K562 (cell line): ENCODE measurements at regions not wholly inside any gene's neighbourhood (a gene's known extent, or its start where the extent isn't known, plus 50 kb on each side); places are given as distances from the start of the nearest gene placed in this dataset.

ENCODE experiments used
- ATAC-seq: fragments of 200-7000 bp; cut with Tn5 transposase; 3 replicates; pipeline ENCODE4 v1.9.1; 2020; ENCODE audit warnings: moderate library complexity
- BruUV-seq: library from RNA; stranded (reverse); fragments of 400-500 nt; replicated peaks from 2 replicates; lab custom pipeline; 2021; lab: Mats Ljungman, UMichigan
- CTCF ChIA-PET: fragments of 300-600 bp; formaldehyde crosslinking; extraction: SDS; loops from one replicate; lab custom pipeline; 2021; ENCODE audit warnings: low intra/inter-chr PET ratio; lab: Yijun Ruan, JAX
- POLR2A ChIA-PET: fragments of 300-600, 350-650 bp; sonication (Branson Sonifier 250); formaldehyde crosslinking; extraction: SDS; loops from one replicate; lab custom pipeline; 2021; ENCODE audit warnings: antibody characterized with exemption, inconsistent platforms; lab: Yijun Ruan, JAX
- DNase-seq, 4 experiments: peaks; one replicate each; pipeline versions ENCODE4 v3.0.0 to v3.0.0-alpha.2; 2011 to 2018; ENCODE audit warnings: low spot score in 3 of 4, mixed read lengths in 3 of 4; ENCODE audit errors: extremely low read depth in 1 of 4
- FAIRE-seq: peaks from 2 replicates; lab custom pipeline; 2011; peaks lifted over from hg19 to GRCh38; lab: Jason Lieb, UNC
- H2AFZ ChIP-seq: 2 replicates; pipeline ENCODE4 v1.6.0; 2011; ENCODE audit warnings: low read depth, low read length, control low read depth, inconsistent platforms
- H3K27ac ChIP-seq: fragments of 200-600 bp; 3 replicates; pipeline ENCODE4 v1.8.0; 2011; ENCODE audit warnings: low read depth, mild to moderate bottlenecking, control low read depth, inconsistent platforms, low read length, moderate library complexity, mixed read lengths; ENCODE audit errors: extremely low read depth
- H3K27me3 ChIP-seq, 2 experiments: fragments of 300-600 bp in 1 of 2; 2 replicates in 1 of 2; 3 replicates in 1 of 2; pipeline versions ENCODE4 v1.6.0 to v1.8.0; 2011; ENCODE audit warnings: inconsistent platforms in 2 of 2, low read length in 2 of 2, mild to moderate bottlenecking in 1 of 2, mixed read lengths in 1 of 2, moderate library complexity in 1 of 2; ENCODE audit not compliant: control insufficient read depth in 2 of 2, insufficient read depth in 2 of 2
- H3K36me3 ChIP-seq: fragments of 300-600 bp; 3 replicates; pipeline ENCODE4 v1.8.0; 2011; ENCODE audit warnings: mild to moderate bottlenecking, low read length, inconsistent platforms; ENCODE audit not compliant: control insufficient read depth, insufficient read depth
- H3K4me1 ChIP-seq, 2 experiments: fragments of 200-600 bp in 1 of 2; replicated peaks in 1 of 2; 2 replicates in 1 of 2; 3 replicates in 1 of 2; pipeline versions ENCODE4 v1.5.1 to v1.8.0; 2011; ENCODE audit warnings: inconsistent platforms in 2 of 2, low read length in 2 of 2, mild to moderate bottlenecking in 1 of 2, mixed read lengths in 1 of 2, moderate library complexity in 1 of 2; ENCODE audit not compliant: control insufficient read depth in 2 of 2, insufficient read depth in 2 of 2
- H3K4me2 ChIP-seq: 2 replicates; pipeline ENCODE4 v1.6.1; 2011; ENCODE audit warnings: low read length, control low read depth, inconsistent platforms, mixed read lengths; ENCODE audit not compliant: insufficient read depth
- H3K4me3 ChIP-seq: fragments of 200-600 bp; sonication (generic), shearing (Covaris generic); 2 replicates; pipeline ENCODE4 v1.5.1; 2016; ENCODE audit warnings: control low read depth, inconsistent platforms
- H3K79me2 ChIP-seq: fragments of 200-600 bp; 3 replicates; pipeline ENCODE4 v1.8.0; 2011; ENCODE audit warnings: low read length, inconsistent platforms; ENCODE audit not compliant: control insufficient read depth, insufficient read depth
- H3K9ac ChIP-seq, 2 experiments: 2 replicates each; pipeline versions ENCODE4 v1.6.0 to v1.6.1; 2011; ENCODE audit warnings: low read depth in 2 of 2, low read length in 2 of 2, control low read depth in 1 of 2, inconsistent platforms in 1 of 2, mild to moderate bottlenecking in 1 of 2, mixed read lengths in 1 of 2; ENCODE audit not compliant: insufficient read depth in 1 of 2
- H3K9me1 ChIP-seq: one replicate; pipeline ENCODE4 v1.6.0; 2011; ENCODE audit warnings: inconsistent platforms, mild to moderate bottlenecking, low read length, moderate library complexity; ENCODE audit not compliant: control insufficient read depth, insufficient read depth
- H3K9me3 ChIP-seq: replicated peaks from 2 replicates; pipeline ENCODE4 v1.5.1; 2011; ENCODE audit warnings: low read depth, low read length, inconsistent platforms; ENCODE audit not compliant: control insufficient read depth, insufficient read depth
- H4K20me1 ChIP-seq: replicated peaks from 2 replicates; pipeline ENCODE4 v1.6.1; 2011; ENCODE audit warnings: low read length, inconsistent platforms, mixed read lengths; ENCODE audit not compliant: control insufficient read depth, insufficient read depth
- ATF3 ChIP-seq, 2 experiments: fragments of 450-650 bp in 1 of 2; sonication (generic) in 1 of 2; formaldehyde crosslinking in 1 of 2; IDR thresholded peaks in 1 of 2; conservative IDR thresholded peaks in 1 of 2; 2 replicates each; pipeline versions ENCODE4 v1.6.1 to v1.8.1; 2016 to 2023; ENCODE audit warnings: mild to moderate bottlenecking in 2 of 2, moderate library complexity in 2 of 2, inconsistent platforms in 1 of 2, missing genetic modification reagents in 1 of 2
- BRF1 ChIP-seq: IDR thresholded peaks from 3 replicates; pipeline ENCODE4 v1.6.1; 2011; ENCODE audit warnings: borderline replicate concordance, mild to moderate bottlenecking; ENCODE audit not compliant: insufficient read length; ENCODE audit errors: extremely low read depth
- MAFF ChIP-seq: IDR thresholded peaks from 2 replicates; pipeline ENCODE4 v1.6.1; 2012; ENCODE audit warnings: low read length, improper control_type of control experiment
- NR1H2 ChIP-seq: sonication (generic); formaldehyde crosslinking; IDR thresholded peaks from 2 replicates; pipeline ENCODE4 v1.4.0; 2020; ENCODE audit warnings: mild to moderate bottlenecking, missing genetic modification reagents
- ZFP1 ChIP-seq: fragments of 450-650 bp; formaldehyde crosslinking; IDR thresholded peaks from 2 replicates; pipeline ENCODE4 v1.4.0; 2020; ENCODE audit warnings: mild to moderate bottlenecking, mixed read lengths
- ZNF134 ChIP-seq: fragments of 250-450 bp; sonication (Bioruptor Pico); conservative IDR thresholded peaks from 2 replicates; pipeline ENCODE4 v1.4.0; 2020
- ZNF274 ChIP-seq: IDR thresholded peaks from 2 replicates; pipeline ENCODE4 v1.6.1; 2011; ENCODE audit warnings: low read depth, mild to moderate bottlenecking, low read length, moderate library complexity, borderline replicate concordance
- WGBS: fragments of 100-300 bp; shearing (Covaris generic); methylation state at CpG from one replicate; pipeline ENCODE4 v1.1.6; 2016; ENCODE audit warnings: low coverage, mixed read lengths; ENCODE audit not compliant: insufficient coverage; ENCODE audit errors: missing lambda C conversion rate; 5-methylcytosine and 5-hydroxymethylcytosine counted together
- in situ Hi-C: fragments of 300-500 bp; cut with MboI; formaldehyde crosslinking; loops from 4 replicates; pipeline ENCODE4 v1.15.0; 2018; ENCODE audit warnings: inconsistent platforms, mixed read lengths
- intact Hi-C: fragments of 100-400 bp; cut with micrococcal nuclease; formaldehyde crosslinking; loops from 2 replicates; pipeline ENCODE4 v1.14.2; 2022

- 8% methylated on average over 2 of the region's 3 CpGs for WGBS
- in situ Hi-C loops, result no loop called here
- no peak for TF ChIP-seq ATF3 (IDR thresholded peaks at IDR 0.05)
- no peak for TF ChIP-seq ATF3 (CRISPR knock-in tag; conservative IDR thresholded peaks at IDR 0.05)
- no peak for TF ChIP-seq BRF1
- no peak for TF ChIP-seq ZFP1 (CRISPR knock-in tag)
- no peak for TF ChIP-seq NR1H2 (CRISPR knock-in tag)
- no peaks in the 10 kb centered on the region for H4K20me1 ChIP-seq
- H3K4me1 ChIP-seq, result no peaks in the 10 kb centered on the region
- H3K9me3 ChIP-seq, result no peaks in the 10 kb centered on the region
- no peak overlapping the region for H3K9ac ChIP-seq
- H3K79me2 ChIP-seq, result no peaks in the 10 kb centered on the region
- no peak overlapping the region for H2AFZ ChIP-seq
- BruUV-seq, result no TSS peak
- intact Hi-C loops, result no loop called here
- CTCF ChIA-PET, result no interaction called here
- POLR2A ChIA-PET, result no interaction called here
- H3K4me2 ChIP-seq, result no peak overlapping the region
- DNase-seq (no peak), ATAC-seq (no peak), FAIRE-seq (no peak)
- no peaks in the 10 kb centered on the region for H3K36me3 ChIP-seq
- no peak overlapping the region for H3K4me3 ChIP-seq
- H3K9me1 ChIP-seq, result no peaks in the 10 kb centered on the region
- H3K27ac ChIP-seq, result no peak overlapping the region
- no peaks in the 10 kb centered on the region for H3K27me3 ChIP-seq
Observed at GRCh38 chr13:86933676-86934075, 737.5 kb upstream of the SLITRK5 start.

GRCh38 chr13:86937316-86937715 lies 733.9 kb upstream of the SLITRK5 start:
- ChIA-PET CTCF (no interaction called here), POLR2A (no interaction called here)
- WGBS, result 0% methylated on average over 2 of the region's 2 CpGs
- intact Hi-C loops, result no loop called here
- FAIRE-seq (no peak), DNase-seq (no peak), ATAC-seq (no peak)
- Histone ChIP-seq H3K27ac (no peak overlapping the region), H4K20me1 (no peaks in the 10 kb centered on the region), H3K4me1 (no peaks in the 10 kb centered on the region), H3K27me3 (no peaks in the 10 kb centered on the region), H3K4me3 (no peak overlapping the region), H3K9me3 (no peaks in the 10 kb centered on the region), H2AFZ (no peak overlapping the region), H3K9me1 (no peaks in the 10 kb centered on the region), H3K9ac (no peak overlapping the region), H3K79me2 (no peaks in the 10 kb centered on the region), H3K4me2 (no peak overlapping the region), H3K36me3 (no peaks in the 10 kb centered on the region)
- BruUV-seq, result no TSS peak
- TF ChIP-seq MAFF, result no peak
- TF ChIP-seq ZNF134 (CRISPR knock-in tag), result no peak
- no peak for TF ChIP-seq ZNF274
- in situ Hi-C loops, result no loop called here
